Non-pigmented ciliary epithelial cell (primary cell): ENCODE measurements at regions not wholly inside any gene's neighbourhood (a gene's known extent, or its start where the extent isn't known, plus 50 kb on each side); places are given as distances from the start of the nearest gene placed in this dataset.
"Not testable (repeated sequence)": the region's sequence is repeated elsewhere in the genome, so short reads cannot be mapped to it uniquely, and the experiment has no call there.

ENCODE experiments used
- DNase-seq: peaks from one replicate; pipeline ENCODE4 v3.0.0-alpha.2; 2010; ENCODE audit warnings: low read depth

GRCh38 chr9:78714576-78714975 is 417.7 kb downstream of the PSAT1 start:
- no peak for DNase-seq

- DNase-seq = not testable (repeated sequence)
Measured at GRCh38 chr9:78719029-78719428, 422.1 kb downstream of the PSAT1 start.

- DNase-seq = no peak
Measured at GRCh38 chr9:78724896-78725295, 428.0 kb downstream of the PSAT1 start.

- no peak for DNase-seq
Measured at GRCh38 chr9:78725503-78725902, 428.6 kb downstream of the PSAT1 start.

- no peak for DNase-seq
Measured at GRCh38 chr9:78745331-78745730, 448.4 kb downstream of the PSAT1 start.

- DNase-seq = no peak
Measured at GRCh38 chr9:78746010-78746409, 449.1 kb downstream of the PSAT1 start.

- no peak for DNase-seq
Measured at GRCh38 chr9:78753039-78753438, 456.1 kb downstream of the PSAT1 start.

- no peak for DNase-seq
Measured at GRCh38 chr9:78756813-78757510, 460.0 kb downstream of the PSAT1 start.

- no peak for DNase-seq
Measured at GRCh38 chr9:78763424-78763823, 466.5 kb downstream of the PSAT1 start.

- no peak for DNase-seq
Measured at GRCh38 chr9:78765861-78766260, 468.9 kb downstream of the PSAT1 start.

- no peak for DNase-seq
Measured at GRCh38 chr9:78767490-78767889, 470.6 kb downstream of the PSAT1 start.

- DNase-seq = no peak
Measured at GRCh38 chr9:78769690-78770089, 472.8 kb downstream of the PSAT1 start.

GRCh38 chr9:78775211-78775610 is 478.3 kb downstream of the PSAT1 start:
- no peak for DNase-seq

GRCh38 chr9:78775696-78776295 is 478.9 kb downstream of the PSAT1 start:
- no peak for DNase-seq

GRCh38 chr9:78777747-78778146 is 480.8 kb downstream of the PSAT1 start:
- DNase-seq = no peak

- DNase-seq = no peak
Measured at GRCh38 chr9:78778318-78778717, 481.4 kb downstream of the PSAT1 start.

- no peak for DNase-seq
Measured at GRCh38 chr9:78778861-78779374, 482.0 kb downstream of the PSAT1 start.

- no peak for DNase-seq
Measured at GRCh38 chr9:78781681-78782080, 484.8 kb downstream of the PSAT1 start.

- DNase-seq = no peak
Measured at GRCh38 chr9:78782234-78782633, 485.3 kb downstream of the PSAT1 start.

GRCh38 chr9:78782858-78783257 is 485.9 kb downstream of the PSAT1 start:
- DNase-seq = no peak

- DNase-seq = no peak
Measured at GRCh38 chr9:78783743-78784142, 486.8 kb downstream of the PSAT1 start.

- no peak for DNase-seq
Measured at GRCh38 chr9:78786794-78787193, 489.9 kb downstream of the PSAT1 start.

- DNase-seq = no peak
Measured at GRCh38 chr9:78788101-78788500, 491.2 kb downstream of the PSAT1 start.

- DNase-seq = no peak
Measured at GRCh38 chr9:78791779-78792178, 494.9 kb downstream of the PSAT1 start.
